Tibial nerve (tissue), 4 donors: ENCODE measurements at regions not wholly inside any gene's neighbourhood (a gene's known extent, or its start where the extent isn't known, plus 50 kb on each side); places are given as distances from the start of the nearest gene placed in this dataset.
"Not testable (repeated sequence)": the region's sequence is repeated elsewhere in the genome, so short reads cannot be mapped to it uniquely, and the experiment has no call there.

Experiments
- DNase-seq, 2 donors: peaks; one replicate each; pipeline ENCODE4 v3.0.0-alpha.2; 2019; ENCODE audit warnings: low spot score in 2 of 2
- H3K27ac ChIP-seq, 4 donors: fragments of 200-600 bp; sonication (generic) in 3 of 4; one replicate each; pipeline ENCODE4 v1.5.1; 2017 to 2019; ENCODE audit warnings: mild to moderate bottlenecking in 1 of 4
- H3K27me3 ChIP-seq, 2 donors: fragments of 200-600 bp; sonication (generic) in 1 of 2; one replicate each; pipeline versions ENCODE4 v1.5.1 to v1.6.0; 2017 to 2019
- H3K36me3 ChIP-seq, 3 donors: fragments of 200-600 bp; sonication (generic); one replicate each; pipeline ENCODE4 v1.5.1; 2018 to 2019
- H3K4me1 ChIP-seq, 4 donors: fragments of 200-600 bp; sonication (generic) in 3 of 4; one replicate each; pipeline ENCODE4 v1.5.1; 2017 to 2019
- H3K4me3 ChIP-seq, 4 donors: fragments of 200-600 bp; sonication (generic) in 3 of 4; one replicate each; pipeline ENCODE4 v1.5.1; 2017 to 2019; ENCODE audit warnings: mild to moderate bottlenecking in 1 of 4, moderate library complexity in 1 of 4
- H3K9me3 ChIP-seq, 4 donors: fragments of 200-600 bp; sonication (generic) in 3 of 4; one replicate each; pipeline ENCODE4 v1.5.1; 2017 to 2019
- CTCF ChIP-seq, 5 experiments: fragments of 200-600 bp in 3 of 5; fragments of 450-650 bp in 2 of 5; sonication (generic) in 3 of 5; IDR thresholded peaks; one replicate each; pipeline ENCODE4 v1.5.1; 2016 to 2019; ENCODE audit warnings: antibody characterized with exemption in 5 of 5, mild to moderate bottlenecking in 3 of 5, moderate library complexity in 2 of 5
- EP300 ChIP-seq, 2 donors: sonication (generic); formaldehyde crosslinking; IDR thresholded peaks; one replicate each; pipeline ENCODE4 v1.6.1; 2017; ENCODE audit warnings: antibody characterized with exemption in 2 of 2, mild to moderate bottlenecking in 1 of 2
- POLR2A ChIP-seq, 2 donors: fragments of 450-650 bp; IDR thresholded peaks; one replicate each; pipeline ENCODE4 v1.6.1; 2017; ENCODE audit warnings: antibody characterized with exemption in 2 of 2, mild to moderate bottlenecking in 2 of 2, moderate library complexity in 2 of 2
- WGBS, 2 donors: methylation state at CpG; one replicate each; pipeline ENCODE4 v1.1.5; 2018; 5-methylcytosine and 5-hydroxymethylcytosine counted together

GRCh38 chr14:106291626-106292025, 765.2 kb downstream of the TMEM121 start:
- 58 to 63% methylated on average over 2 of the region's 2 CpGs for WGBS, 2 donors
- Histone ChIP-seq H3K27ac (no peak overlapping the region), H3K36me3 (no peaks in the 10 kb centered on the region), H3K4me3 (no peak overlapping the region), H3K27me3 (no peaks in the 10 kb centered on the region), H3K4me1 (no peaks in the 10 kb centered on the region), H3K9me3 (peaks cover 0 to 13% (median 0%) of the 10 kb centered on the region in 4 donors)
- DNase-seq: no peak
- TF ChIP-seq POLR2A (IDR thresholded peaks at IDR 0.05) (no peak), EP300 (IDR thresholded peaks at IDR 0.05) (no peak), CTCF (IDR thresholded peaks at IDR 0.05) (no peak)

GRCh38 chr14:106294324-106294723, 767.9 kb downstream of the TMEM121 start:
- 0 to 19% methylated on average over 1 of the region's 1 CpG for WGBS, 2 donors

GRCh38 chr14:106300951-106301510, 774.6 kb downstream of the TMEM121 start:
- 48 to 79% methylated on average over 2 of the region's 2 CpGs for WGBS, 2 donors
- not testable (repeated sequence) for H3K27ac ChIP-seq, H3K9me3 ChIP-seq

More at GRCh38 chr14:106294324-106294723, 767.9 kb downstream of the TMEM121 start:
- H3K4me1 ChIP-seq: no peaks in the 10 kb centered on the region
- TF ChIP-seq EP300 (IDR thresholded peaks at IDR 0.05): no peak
- TF ChIP-seq CTCF (IDR thresholded peaks at IDR 0.05): no peak
- no peak for TF ChIP-seq POLR2A (IDR thresholded peaks at IDR 0.05)
- no peak overlapping the region for H3K27ac ChIP-seq
- peaks cover 0 to 3% (median 0%) of the 10 kb centered on the region in 4 donors for H3K9me3 ChIP-seq
- no peaks in the 10 kb centered on the region for H3K27me3 ChIP-seq
- H3K4me3 ChIP-seq: no peak overlapping the region
- DNase-seq: no peak
- H3K36me3 ChIP-seq: no peaks in the 10 kb centered on the region

GRCh38 chr14:106301609-106302008, 775.2 kb downstream of the TMEM121 start:
- H3K27me3 ChIP-seq, H3K4me1 ChIP-seq, H3K4me3 ChIP-seq, DNase-seq, H3K36me3 ChIP-seq, H3K9me3 ChIP-seq, H3K27ac ChIP-seq: not testable (repeated sequence)
- WGBS, 2 donors: 68 to 91% methylated on average over 4 of the region's 4 CpGs

More at GRCh38 chr14:106300951-106301510, 774.6 kb downstream of the TMEM121 start:
- H3K4me3 ChIP-seq, H3K27me3 ChIP-seq, DNase-seq, H3K4me1 ChIP-seq, H3K36me3 ChIP-seq: not testable (repeated sequence)

- Histone ChIP-seq H3K4me1 (no peaks in the 10 kb centered on the region), H3K27ac (no peak overlapping the region), H3K27me3 (no peaks in the 10 kb centered on the region), H3K4me3 (no peak overlapping the region), H3K9me3 (no peaks in the 10 kb centered on the region), H3K36me3 (no peaks in the 10 kb centered on the region)
- no peak for DNase-seq
- 58 to 63% methylated on average over 4 of the region's 4 CpGs for WGBS, 2 donors
- TF ChIP-seq EP300 (IDR thresholded peaks at IDR 0.05) (no peak), POLR2A (IDR thresholded peaks at IDR 0.05) (no peak), CTCF (IDR thresholded peaks at IDR 0.05) (no peak)
Observed at GRCh38 chr14:106302661-106303060, 776.3 kb downstream of the TMEM121 start.

GRCh38 chr14:106304271-106304670, 777.9 kb downstream of the TMEM121 start:
- Histone ChIP-seq H3K27ac (no peak overlapping the region), H3K9me3 (no peaks in the 10 kb centered on the region), H3K4me3 (no peak overlapping the region), H3K27me3 (no peaks in the 10 kb centered on the region), H3K36me3 (no peaks in the 10 kb centered on the region), H3K4me1 (no peaks in the 10 kb centered on the region)
- WGBS, 2 donors: 75 to 83% methylated on average over 5 of the region's 5 CpGs
- TF ChIP-seq CTCF (IDR thresholded peaks at IDR 0.05): no peak
- TF ChIP-seq POLR2A (IDR thresholded peaks at IDR 0.05): no peak
- no peak for TF ChIP-seq EP300 (IDR thresholded peaks at IDR 0.05)
- no peak for DNase-seq
